NCI-H510A treated with DMSO at 0.1 percent for 48 hours (cell line): ENCODE measurements at regions not wholly inside any gene's neighbourhood (a gene's known extent, or its start where the extent isn't known, plus 50 kb on each side); places are given as distances from the start of the nearest gene placed in this dataset.

Experiments
- DNase-seq: peaks from one replicate; lab custom pipeline; 2025; lab: John Stamatoyannopoulos, UW

DNA sequence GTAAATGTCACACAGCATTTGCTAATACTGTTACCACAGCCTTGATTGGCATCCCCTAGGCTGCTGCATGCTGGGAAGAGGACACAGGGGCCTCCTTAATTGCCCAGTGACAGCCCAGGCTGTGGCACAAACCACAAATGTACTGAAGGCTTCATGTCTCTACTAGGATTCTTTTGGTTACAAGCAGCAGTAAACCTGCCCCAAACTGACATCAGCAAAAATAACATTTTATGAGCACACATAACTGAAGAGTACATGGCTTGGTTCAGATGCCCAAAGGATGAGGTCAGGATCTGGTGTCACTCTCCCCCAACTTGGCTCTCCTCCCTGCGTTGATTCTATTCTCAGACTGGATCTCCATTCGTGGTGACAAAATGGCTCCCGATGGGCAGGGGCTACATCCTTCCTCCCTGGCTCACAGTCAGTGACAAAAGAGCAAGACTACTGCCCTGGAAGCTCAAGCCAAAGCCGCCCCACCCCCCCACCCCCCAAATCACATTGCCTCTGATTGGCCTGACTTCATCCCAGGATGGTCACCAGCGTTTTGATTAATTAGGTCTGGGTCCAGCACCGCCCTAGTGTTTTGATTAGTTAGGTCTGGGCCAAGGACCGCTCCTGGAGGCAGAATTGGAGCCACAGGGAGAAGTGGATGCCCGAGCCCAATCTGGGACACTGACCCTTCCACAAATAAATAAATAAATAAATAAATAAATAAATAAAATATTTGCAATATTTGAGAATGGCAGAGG lies 180.5 kb upstream of the RBPJ start:
- no peak for DNase-seq

DNA sequence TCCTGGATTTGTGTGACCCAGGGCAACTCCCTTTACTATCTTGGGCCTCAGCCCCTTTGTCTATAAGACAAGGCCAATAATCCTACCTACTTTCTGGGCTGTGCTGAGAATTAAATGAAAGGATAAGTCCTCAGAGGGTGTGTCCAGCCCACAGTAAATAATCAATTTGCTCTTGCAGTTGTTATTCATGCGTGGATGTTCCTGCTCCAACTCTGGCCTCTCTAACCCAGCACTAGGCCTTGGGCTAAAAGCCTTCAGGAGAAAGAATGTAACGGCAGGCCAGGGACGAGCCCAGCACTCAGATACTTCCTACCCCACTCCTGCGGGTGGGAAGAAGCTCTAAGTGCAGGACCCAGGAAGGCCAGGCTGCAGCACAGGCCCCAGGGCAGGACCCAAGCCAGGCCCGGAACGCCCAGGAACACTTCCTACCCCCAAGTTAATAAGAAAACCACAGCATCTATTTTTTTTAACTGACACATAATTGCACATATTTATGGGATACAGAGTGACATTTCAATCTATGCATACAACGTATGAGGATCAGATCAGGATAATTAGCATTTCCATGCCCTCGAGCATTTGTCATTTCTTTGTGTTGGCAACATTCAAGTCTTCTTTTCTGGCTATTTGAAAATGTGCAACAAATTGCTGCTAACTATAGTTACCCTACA lies 179.6 kb upstream of the RBPJ start:
- DNase-seq = no peak

- DNase-seq = no peak
Observed at GRCh38 chr4:26141911-26142638, 178.7 kb upstream of the RBPJ start.

DNA sequence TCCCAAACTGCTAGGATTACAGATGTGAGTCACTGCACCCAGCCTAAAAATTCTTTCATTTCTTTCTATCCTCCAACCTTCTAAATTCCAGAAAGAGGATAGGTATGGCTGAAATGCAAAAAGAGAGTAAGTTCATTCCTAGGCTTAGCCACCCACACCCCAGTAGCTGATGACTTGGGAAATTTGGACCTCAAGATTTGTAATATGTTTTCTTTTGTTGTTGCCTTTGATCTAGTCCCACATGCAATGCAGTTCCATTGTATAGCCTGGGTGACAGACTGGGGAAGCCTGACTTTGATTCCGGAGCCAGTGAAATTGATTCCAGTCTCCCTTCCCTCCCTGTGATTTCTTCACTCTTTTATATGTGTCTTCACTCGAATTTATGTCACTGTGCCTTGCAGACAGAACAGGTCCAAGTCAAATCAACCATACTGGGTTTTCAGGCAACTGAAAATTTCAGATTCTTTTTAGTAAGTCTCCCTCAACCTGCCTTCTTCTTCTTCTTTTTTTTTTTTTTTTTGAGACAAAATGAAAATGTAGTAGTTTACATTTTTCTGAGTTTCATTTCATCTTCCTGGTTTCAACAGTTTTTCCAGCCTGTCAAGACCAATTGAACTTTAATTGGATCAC lies 176.2 kb upstream of the RBPJ start:
- DNase-seq = no peak

GRCh38 chr4:26145212-26145611 lies 175.6 kb upstream of the RBPJ start:
- peak; percentile 24 for DNase-seq

- DNase-seq = no peak
Observed at GRCh38 chr4:26148927-26149326, 171.9 kb upstream of the RBPJ start.

DNA sequence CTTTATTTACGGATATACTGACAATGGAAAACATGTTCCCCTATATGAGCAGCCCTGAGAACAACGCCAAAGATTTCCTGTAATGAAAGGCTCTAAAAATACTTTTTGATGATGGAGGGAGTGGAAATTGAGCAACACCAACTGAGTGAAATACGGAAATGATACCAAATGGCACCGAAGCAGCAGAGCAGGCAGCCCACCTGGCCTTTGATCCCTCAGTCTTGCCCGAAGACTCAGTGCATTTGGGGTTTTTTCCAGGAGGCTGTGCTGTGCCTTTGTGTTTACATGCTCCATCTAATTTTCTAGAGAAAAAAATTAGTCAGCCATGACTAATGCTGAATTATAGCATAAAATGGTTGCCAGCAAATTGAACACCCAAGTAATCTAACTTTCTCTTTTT lies 169.9 kb upstream of the RBPJ start:
- no peak for DNase-seq

DNA sequence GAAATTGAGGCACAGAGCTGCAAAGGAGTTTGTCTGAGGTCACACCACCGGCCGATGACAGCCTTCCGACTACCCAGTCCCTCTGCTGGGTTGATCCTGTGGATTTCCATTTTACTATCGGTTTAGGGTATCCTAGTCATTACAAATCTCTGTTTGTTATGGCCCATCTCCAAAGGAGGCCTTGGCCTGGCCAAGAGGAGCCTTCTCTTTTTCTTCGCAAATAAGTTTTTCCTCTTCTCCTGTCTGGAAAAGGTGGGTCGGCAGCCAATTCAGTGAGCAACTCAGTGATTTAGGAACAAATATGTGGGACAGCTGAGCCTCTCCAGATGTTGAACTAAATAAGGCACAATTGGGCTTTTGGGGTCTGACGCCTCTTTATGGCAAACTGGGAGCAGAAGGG lies 169.2 kb upstream of the RBPJ start:
- no peak for DNase-seq

DNA sequence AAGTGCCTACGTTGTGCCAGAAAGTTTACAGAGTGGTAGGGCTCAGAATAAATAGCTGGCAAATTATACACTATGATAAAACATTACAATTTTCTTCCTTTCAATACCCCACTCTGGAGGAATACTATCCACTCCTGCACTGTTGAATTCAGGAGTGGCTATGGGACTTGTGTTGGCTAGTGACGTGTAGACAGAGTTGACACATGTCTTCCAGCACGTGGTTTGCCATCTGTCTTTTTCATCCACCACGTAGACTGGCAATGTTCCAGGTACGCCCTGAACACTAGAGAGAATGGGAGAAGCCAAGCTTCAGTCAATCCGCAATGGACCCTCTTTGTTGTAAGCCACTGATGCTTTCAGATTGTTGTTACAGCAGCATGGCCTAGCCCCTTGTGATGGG lies 168.8 kb upstream of the RBPJ start:
- no peak for DNase-seq

GRCh38 chr4:26157541-26157940 lies 163.3 kb upstream of the RBPJ start:
- no peak for DNase-seq

- DNase-seq = no peak
Observed at GRCh38 chr4:26160591-26160990, 160.2 kb upstream of the RBPJ start.

DNA sequence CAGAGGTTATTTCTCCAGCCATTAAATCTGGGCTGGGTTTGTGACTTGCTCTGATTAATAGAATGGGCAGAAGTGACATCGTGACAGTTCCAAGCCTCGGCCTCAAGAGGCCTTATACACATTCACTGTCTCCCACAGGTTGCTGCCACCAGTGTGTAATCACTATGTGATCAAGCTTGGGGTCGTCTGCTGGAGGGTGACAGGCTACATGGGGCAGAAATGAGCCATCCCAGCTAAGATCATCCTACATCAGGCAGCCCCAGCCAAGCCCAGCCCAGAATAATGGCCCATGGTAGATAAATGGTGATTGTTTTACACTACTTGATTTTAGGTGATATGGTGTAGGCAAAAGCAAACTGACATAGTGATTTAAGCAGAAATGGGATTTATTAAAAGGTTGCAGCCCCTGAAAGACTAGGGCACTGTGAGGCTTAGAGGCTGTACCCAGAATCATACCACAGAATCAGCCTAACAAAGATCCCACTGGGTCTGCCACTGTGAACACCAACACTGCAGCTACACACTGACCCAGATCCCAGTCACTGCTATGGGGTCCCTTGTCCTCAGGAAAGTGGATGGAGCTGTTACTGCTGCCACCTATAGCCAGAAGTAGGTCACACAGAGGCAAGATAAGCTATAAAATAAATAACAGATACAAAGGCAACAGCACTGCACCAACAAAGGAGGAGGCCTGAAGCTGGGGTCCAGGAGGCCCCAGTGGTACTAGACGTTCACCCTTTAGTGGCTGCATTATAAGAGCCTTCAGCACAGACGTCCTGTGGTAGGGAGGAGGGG lies 159.6 kb upstream of the RBPJ start:
- no peak for DNase-seq

DNA sequence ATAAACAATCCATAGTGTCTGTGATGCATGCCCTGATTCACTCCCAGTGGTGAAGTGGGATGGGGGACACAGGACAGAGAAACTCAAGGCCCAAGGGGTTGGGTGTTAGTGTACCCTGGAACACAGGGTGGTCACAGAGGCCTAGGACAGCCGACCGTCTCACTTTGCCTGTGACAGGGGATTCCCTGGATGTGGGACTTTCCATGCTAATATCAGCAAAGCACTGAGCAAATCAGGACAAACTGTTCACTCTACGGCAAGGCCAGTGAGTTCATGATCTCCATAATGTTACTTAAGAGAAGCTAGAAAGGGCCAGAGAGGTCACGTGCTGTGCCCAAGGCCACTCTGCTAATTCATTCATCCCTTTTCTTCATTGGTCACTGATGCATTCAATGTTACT lies 158.7 kb upstream of the RBPJ start:
- no peak for DNase-seq

GRCh38 chr4:26163425-26164362 lies 157.1 kb upstream of the RBPJ start:
- DNase-seq = no peak

GRCh38 chr4:26171501-26171900 lies 149.3 kb upstream of the RBPJ start:
- DNase-seq = no peak

GRCh38 chr4:26171941-26172340 lies 148.9 kb upstream of the RBPJ start:
- no peak for DNase-seq

- no peak for DNase-seq
Observed at GRCh38 chr4:26173619-26174018, 147.2 kb upstream of the RBPJ start.

GRCh38 chr4:26174027-26174426 lies 146.8 kb upstream of the RBPJ start:
- no peak for DNase-seq

DNA sequence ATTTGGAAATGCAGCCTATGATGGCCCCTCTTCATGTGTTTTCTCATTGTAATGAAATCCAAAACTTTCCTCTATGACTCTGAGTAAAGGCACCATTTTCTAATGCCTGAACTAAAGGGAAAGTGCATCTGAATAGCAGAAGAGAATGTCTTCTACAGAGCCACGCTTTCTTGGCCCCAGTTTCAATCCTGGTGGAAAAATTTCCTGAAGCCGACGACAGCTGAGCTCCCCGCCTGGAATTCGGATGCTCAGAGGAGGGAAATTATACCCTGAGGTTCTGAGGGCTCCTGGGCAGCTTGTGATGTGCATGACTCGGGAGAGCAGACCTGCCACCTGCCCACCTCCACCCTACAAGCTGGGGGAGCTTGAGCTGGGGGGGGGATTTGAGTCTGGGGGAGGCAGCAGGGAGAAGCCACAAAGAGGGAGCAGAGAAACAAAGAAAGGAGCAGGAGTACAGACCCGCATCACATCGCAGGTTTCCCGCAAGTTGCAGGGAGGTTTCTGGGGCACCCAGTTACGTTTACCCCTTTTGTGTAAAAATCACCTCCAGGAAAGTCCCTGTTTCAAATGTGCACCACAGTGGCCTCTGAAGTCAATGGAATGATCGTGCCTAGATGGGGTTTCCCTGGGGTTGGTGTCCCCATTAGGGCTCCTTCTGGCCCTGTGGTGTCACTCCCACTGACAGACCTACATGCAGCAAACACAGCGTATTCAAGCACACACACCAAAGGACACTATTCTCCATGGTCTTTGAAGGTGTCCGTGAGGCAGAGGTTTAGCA lies 145.6 kb upstream of the RBPJ start:
- no peak for DNase-seq

DNA sequence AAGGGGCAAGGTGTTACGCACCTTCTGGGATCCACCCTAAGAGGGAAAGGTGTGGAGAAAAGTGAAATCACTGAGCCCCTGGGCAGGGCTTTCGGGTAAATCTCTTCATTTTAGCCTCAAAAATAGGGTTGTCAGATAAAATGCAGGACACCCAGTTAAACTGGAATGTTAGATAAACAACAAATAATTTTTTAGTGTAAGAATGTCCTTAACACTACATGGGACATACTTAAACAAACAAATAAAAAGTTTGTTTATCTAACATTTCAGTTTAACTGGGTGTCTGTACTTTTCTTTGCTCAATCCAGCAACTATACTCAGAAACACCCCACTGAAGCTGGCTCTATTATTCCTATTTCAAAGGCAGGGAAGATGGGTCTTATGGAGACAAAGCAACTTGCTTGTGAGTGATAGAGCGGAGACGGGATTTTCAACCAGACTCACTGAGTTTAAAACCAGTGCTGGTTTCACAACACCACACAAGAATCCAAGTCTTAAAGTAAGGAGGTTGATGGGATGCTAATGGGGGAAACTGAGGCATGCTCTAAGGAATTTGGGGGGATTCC lies 144.8 kb upstream of the RBPJ start:
- no peak for DNase-seq
